ENCODE measurements at regions not wholly inside any gene's neighbourhood (a gene's known extent, or its start where the extent isn't known, plus 50 kb on each side); places are given as distances from the start of the nearest gene placed in this dataset.

GRCh38 chr12:125435871-125436270, 370.6 kb downstream of the AACS start:
- H3K27ac ChIP-seq, result no peak overlapping the region
- no peaks in the 10 kb centered on the region for H3K9me3 ChIP-seq (ENCODE audit: severe bottlenecking)
- H3K36me3 ChIP-seq, result no peaks in the 10 kb centered on the region
- H3K4me3 ChIP-seq (ENCODE audit: low read depth, low read length), result no peak overlapping the region
- no peak for DNase-seq
- H3K27me3 ChIP-seq (ENCODE audit: insufficient read depth, low read depth, severe bottlenecking), result peaks cover 47% of the 10 kb centered on the region
- no peak for TF ChIP-seq CTCF (IDR thresholded peaks at IDR 0.05; ENCODE audit: low read depth, low read length)

GRCh38 chr12:125436686-125437085, 371.5 kb downstream of the AACS start:
- Histone ChIP-seq H3K9me3 (ENCODE audit: severe bottlenecking) (no peaks in the 10 kb centered on the region), H3K36me3 (no peaks in the 10 kb centered on the region), H3K27me3 (ENCODE audit: insufficient read depth, low read depth, severe bottlenecking) (peaks cover 46% of the 10 kb centered on the region), H3K27ac (no peak overlapping the region), H3K4me3 (ENCODE audit: low read depth, low read length) (no peak overlapping the region)
- no peak for DNase-seq
- no peak for TF ChIP-seq CTCF (IDR thresholded peaks at IDR 0.05; ENCODE audit: low read depth, low read length)

GRCh38 chr12:125440399-125440798, 375.2 kb downstream of the AACS start:
- Histone ChIP-seq H3K36me3 (no peaks in the 10 kb centered on the region), H3K27me3 (ENCODE audit: insufficient read depth, low read depth, severe bottlenecking) (peaks cover 49% of the 10 kb centered on the region), H3K9me3 (ENCODE audit: severe bottlenecking) (no peaks in the 10 kb centered on the region), H3K27ac (no peak overlapping the region), H3K4me3 (ENCODE audit: low read depth, low read length) (no peak overlapping the region)
- no peak for TF ChIP-seq CTCF (IDR thresholded peaks at IDR 0.05; ENCODE audit: low read depth, low read length)
- no peak for DNase-seq

DNA sequence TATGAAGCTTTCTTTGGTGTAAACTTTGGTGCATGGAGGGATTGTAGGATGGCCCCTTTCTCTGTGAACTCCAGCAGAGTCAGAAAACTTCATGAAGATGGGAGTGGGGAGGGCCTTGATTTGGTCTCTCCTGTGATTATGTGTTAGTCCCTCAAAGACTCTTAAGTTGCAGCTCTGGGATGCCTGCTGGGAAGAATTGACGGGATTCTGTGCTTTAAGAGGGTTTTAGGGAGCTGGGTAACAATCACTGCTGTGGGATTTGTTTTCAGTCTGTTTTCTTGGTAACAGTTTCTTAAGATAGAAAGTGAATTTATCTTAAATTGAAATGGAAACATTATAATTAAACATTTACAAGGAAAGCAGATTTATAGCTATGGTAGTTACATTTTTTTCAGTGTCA, 378.1 kb downstream of the AACS start:
- H3K36me3 ChIP-seq, result no peaks in the 10 kb centered on the region
- DNase-seq, result no peak
- H3K9me3 ChIP-seq (ENCODE audit: severe bottlenecking), result no peaks in the 10 kb centered on the region
- no peak for TF ChIP-seq CTCF (IDR thresholded peaks at IDR 0.05; ENCODE audit: low read depth, low read length)
- H3K27ac ChIP-seq, result no peak overlapping the region
- H3K4me3 ChIP-seq (ENCODE audit: low read depth, low read length), result no peak overlapping the region
- peaks cover 25% of the 10 kb centered on the region for H3K27me3 ChIP-seq (ENCODE audit: insufficient read depth, low read depth, severe bottlenecking)

DNA sequence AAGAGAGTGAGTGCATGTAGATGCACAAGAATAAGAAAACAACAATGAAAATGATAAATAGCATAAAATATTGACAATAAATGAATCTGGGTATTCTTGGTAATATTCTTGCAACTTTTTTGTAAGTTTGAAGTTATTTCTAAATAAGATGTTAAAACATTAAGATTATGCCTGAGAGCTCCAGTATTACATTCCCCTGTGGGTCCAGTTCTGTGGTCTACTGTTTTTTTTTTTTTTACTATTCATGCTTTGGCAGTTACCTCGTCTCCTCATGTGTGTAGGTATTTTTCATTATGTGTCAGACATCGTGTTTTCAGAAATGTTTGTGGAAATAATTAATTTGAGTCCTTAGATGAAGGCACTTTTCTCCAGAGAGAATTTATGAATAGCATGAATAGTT, 386.2 kb downstream of the AACS start:
- TF ChIP-seq CTCF (IDR thresholded peaks at IDR 0.05; ENCODE audit: low read depth, low read length), result no peak
- DNase-seq, result no peak
- Histone ChIP-seq H3K27me3 (ENCODE audit: insufficient read depth, low read depth, severe bottlenecking) (peaks cover 24% of the 10 kb centered on the region), H3K27ac (no peak overlapping the region), H3K4me3 (ENCODE audit: low read depth, low read length) (no peak overlapping the region), H3K36me3 (no peaks in the 10 kb centered on the region), H3K9me3 (ENCODE audit: severe bottlenecking) (peaks cover 4% of the 10 kb centered on the region)

DNA sequence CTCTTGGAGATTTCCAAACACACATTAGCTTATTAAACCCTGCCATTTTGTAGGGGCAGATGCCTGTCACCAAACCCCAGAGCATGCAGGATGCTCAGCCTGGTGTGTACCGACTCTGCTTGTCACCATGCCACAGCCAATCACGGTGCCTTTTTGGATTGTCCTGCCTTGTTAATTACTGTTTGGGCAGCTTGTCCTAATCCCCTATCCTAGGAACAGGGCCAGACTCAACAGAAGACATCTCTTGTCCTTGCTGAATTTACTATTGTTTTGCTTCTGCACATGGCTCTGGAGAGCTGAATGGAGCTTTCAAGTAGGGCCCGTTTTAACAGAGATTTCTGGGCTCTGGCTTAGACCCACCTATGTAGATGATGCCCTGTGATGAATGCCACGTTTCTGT, 388.5 kb downstream of the AACS start:
- TF ChIP-seq CTCF (IDR thresholded peaks at IDR 0.05; ENCODE audit: low read depth, low read length), result no peak
- peaks cover 39% of the 10 kb centered on the region for H3K27me3 ChIP-seq (ENCODE audit: insufficient read depth, low read depth, severe bottlenecking)
- H3K27ac ChIP-seq, result no peak overlapping the region
- no peak overlapping the region for H3K4me3 ChIP-seq (ENCODE audit: low read depth, low read length)
- no peak for DNase-seq
- peaks cover 4% of the 10 kb centered on the region for H3K9me3 ChIP-seq (ENCODE audit: severe bottlenecking)
- no peaks in the 10 kb centered on the region for H3K36me3 ChIP-seq
